ENCODE measurements at regions not wholly inside any gene's neighbourhood (a gene's known extent, or its start where the extent isn't known, plus 50 kb on each side); places are given as distances from the start of the nearest gene placed in this dataset.

GRCh38 chr2:186126181-186126580, 359.9 kb upstream of the ZC3H15 start:
- TF ChIP-seq, protein P1, sequence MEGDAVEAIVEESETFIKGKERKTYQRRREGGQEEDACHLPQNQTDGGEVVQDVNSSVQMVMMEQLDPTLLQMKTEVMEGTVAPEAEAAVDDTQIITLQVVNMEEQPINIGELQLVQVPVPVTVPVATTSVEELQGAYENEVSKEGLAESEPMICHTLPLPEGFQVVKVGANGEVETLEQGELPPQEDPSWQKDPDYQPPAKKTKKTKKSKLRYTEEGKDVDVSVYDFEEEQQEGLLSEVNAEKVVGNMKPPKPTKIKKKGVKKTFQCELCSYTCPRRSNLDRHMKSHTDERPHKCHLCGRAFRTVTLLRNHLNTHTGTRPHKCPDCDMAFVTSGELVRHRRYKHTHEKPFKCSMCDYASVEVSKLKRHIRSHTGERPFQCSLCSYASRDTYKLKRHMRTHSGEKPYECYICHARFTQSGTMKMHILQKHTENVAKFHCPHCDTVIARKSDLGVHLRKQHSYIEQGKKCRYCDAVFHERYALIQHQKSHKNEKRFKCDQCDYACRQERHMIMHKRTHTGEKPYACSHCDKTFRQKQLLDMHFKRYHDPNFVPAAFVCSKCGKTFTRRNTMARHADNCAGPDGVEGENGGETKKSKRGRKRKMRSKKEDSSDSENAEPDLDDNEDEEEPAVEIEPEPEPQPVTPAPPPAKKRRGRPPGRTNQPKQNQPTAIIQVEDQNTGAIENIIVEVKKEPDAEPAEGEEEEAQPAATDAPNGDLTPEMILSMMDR (IDR thresholded peaks at IDR 0.05; ENCODE audit: low read depth, low read length, missing input control) = no peak
- no peak for TF ChIP-seq REST (IDR thresholded peaks at IDR 0.05)
- no peak for TF ChIP-seq NR2F2 (IDR thresholded peaks at IDR 0.05)
- TF ChIP-seq YY1 (IDR thresholded peaks at IDR 0.05) = no peak
- no peak for TF ChIP-seq RAD21 (IDR thresholded peaks at IDR 0.05)
- no peak for TF ChIP-seq EGR1 (IDR thresholded peaks at IDR 0.05; ENCODE audit: low read depth in 2 of 2)
- no peak for TF ChIP-seq GABPA (IDR thresholded peaks at IDR 0.05 in 1 of 2, conservative IDR thresholded peaks at IDR 0.05 in 1 of 2)

Data from liver (tissue), 3 donors.